Common myeloid progenitor, CD34-positive (primary cell): ENCODE measurements at regions not wholly inside any gene's neighbourhood (a gene's known extent, or its start where the extent isn't known, plus 50 kb on each side); places are given as distances from the start of the nearest gene placed in this dataset.

Experiments
- CTCF ChIA-PET: fragments of 350-600 bp; sonication (Branson Sonifier 250); formaldehyde crosslinking; loops from one replicate; lab custom pipeline; 2021; ENCODE audit warnings: antibody characterized with exemption; lab: Charles Lee
- POLR2A ChIA-PET: fragments of 350-600 bp; sonication (Branson Sonifier 250); formaldehyde crosslinking; loops from one replicate; lab custom pipeline; 2021; ENCODE audit warnings: antibody characterized with exemption; lab: Charles Lee
- DNase-seq, 3 donors: peaks; one replicate each; pipeline versions ENCODE4 v3.0.0 to v3.0.0-alpha.2; 2013
- H3K27ac ChIP-seq, 2 experiments: 1 replicate in 1 of 2; 2 replicates in 1 of 2; pipeline ENCODE4 v1.7.0; 2013; ENCODE audit warnings: inconsistent platforms in 2 of 2, low read length in 2 of 2, mild to moderate bottlenecking in 2 of 2, low read depth in 1 of 2, moderate library complexity in 1 of 2; ENCODE audit not compliant: severe bottlenecking in 2 of 2, insufficient read depth in 1 of 2, poor library complexity in 1 of 2
- H3K27me3 ChIP-seq, 5 experiments: replicated peaks in 2 of 5; 1 replicate in 3 of 5; 2 replicates in 2 of 5; pipeline versions ENCODE4 v1.6.1 to v1.7.0; 2013; ENCODE audit warnings: low read length in 4 of 5, mild to moderate bottlenecking in 2 of 5, moderate library complexity in 2 of 5, inconsistent platforms in 1 of 5; ENCODE audit not compliant: insufficient read depth in 5 of 5, control insufficient read depth in 4 of 5
- H3K36me3 ChIP-seq, 4 experiments: 1 replicate in 2 of 4; 2 replicates in 2 of 4; pipeline versions ENCODE4 v1.6.1 to v1.7.0; 2013; ENCODE audit warnings: low read length in 3 of 4, control low read depth in 1 of 4, mild to moderate bottlenecking in 1 of 4; ENCODE audit not compliant: control insufficient read depth in 4 of 4, insufficient read depth in 4 of 4
- H3K4me1 ChIP-seq, 4 experiments: 1 replicate in 3 of 4; 2 replicates in 1 of 4; pipeline versions ENCODE4 v1.6.1 to v1.7.1; 2013; ENCODE audit warnings: low read length in 3 of 4, mild to moderate bottlenecking in 3 of 4, control low read depth in 1 of 4, inconsistent platforms in 1 of 4, moderate library complexity in 1 of 4; ENCODE audit not compliant: control insufficient read depth in 4 of 4, insufficient read depth in 4 of 4; ENCODE audit errors: control extremely low read depth in 1 of 4
- H3K4me3 ChIP-seq, 7 experiments: 1 replicate in 4 of 7; 2 replicates in 3 of 7; pipeline versions ENCODE4 v1.5.1 to v1.7.0; 2013; ENCODE audit warnings: mild to moderate bottlenecking in 7 of 7, low read length in 6 of 7, moderate library complexity in 6 of 7, inconsistent platforms in 2 of 7, low read depth in 2 of 7, control low read depth in 1 of 7; ENCODE audit not compliant: insufficient read depth in 4 of 7, control insufficient read depth in 1 of 7; ENCODE audit errors: extremely low read depth in 1 of 7
- H3K9me3 ChIP-seq, 5 experiments: 1 replicate in 4 of 5; 2 replicates in 1 of 5; pipeline versions ENCODE4 v1.6.1 to v1.7.1; 2013; ENCODE audit warnings: low read length in 4 of 5, mild to moderate bottlenecking in 2 of 5, inconsistent platforms in 1 of 5, low read depth in 1 of 5, moderate library complexity in 1 of 5; ENCODE audit not compliant: control insufficient read depth in 4 of 5, insufficient read depth in 2 of 5; ENCODE audit errors: control extremely low read depth in 1 of 5
- WGBS: methylation state at CpG from one replicate; pipeline ENCODE4 v1.1.5; 2013; ENCODE audit not compliant: insufficient coverage; 5-methylcytosine and 5-hydroxymethylcytosine counted together

DNA sequence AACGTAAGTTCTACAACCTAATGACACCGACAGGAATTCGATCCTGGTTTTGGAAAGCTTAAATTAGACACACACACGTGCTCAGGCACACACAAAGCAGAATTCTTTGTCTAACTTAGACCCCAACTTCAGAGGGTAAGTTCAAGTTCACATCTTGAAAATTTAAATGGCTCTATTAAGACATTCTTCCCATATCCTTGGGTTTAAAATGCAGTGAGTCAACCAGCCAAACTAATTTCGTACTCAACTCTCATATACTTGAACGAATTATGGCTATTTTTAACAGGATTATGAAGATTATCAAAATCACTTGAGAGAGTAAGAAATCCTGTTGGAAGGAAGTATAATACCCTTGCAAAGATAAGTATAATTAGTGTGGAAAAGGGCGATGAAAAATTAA, 53.2 kb upstream of the ARL4C start:
- 96% methylated on average over 5 of the region's 7 CpGs for WGBS
- Histone ChIP-seq H3K27ac (no peak overlapping the region), H3K4me1 (peaks cover 0 to 3% (median 1%) of the 10 kb centered on the region in 4 experiments), H3K27me3 (peaks cover 0 to 10% (median 3%) of the 10 kb centered on the region in 5 experiments), H3K9me3 (no peaks in the 10 kb centered on the region), H3K4me3 (no peak overlapping the region), H3K36me3 (no peaks in the 10 kb centered on the region)
- ChIA-PET POLR2A (no interaction called here), CTCF (no interaction called here)
- DNase-seq, result no peak

DNA sequence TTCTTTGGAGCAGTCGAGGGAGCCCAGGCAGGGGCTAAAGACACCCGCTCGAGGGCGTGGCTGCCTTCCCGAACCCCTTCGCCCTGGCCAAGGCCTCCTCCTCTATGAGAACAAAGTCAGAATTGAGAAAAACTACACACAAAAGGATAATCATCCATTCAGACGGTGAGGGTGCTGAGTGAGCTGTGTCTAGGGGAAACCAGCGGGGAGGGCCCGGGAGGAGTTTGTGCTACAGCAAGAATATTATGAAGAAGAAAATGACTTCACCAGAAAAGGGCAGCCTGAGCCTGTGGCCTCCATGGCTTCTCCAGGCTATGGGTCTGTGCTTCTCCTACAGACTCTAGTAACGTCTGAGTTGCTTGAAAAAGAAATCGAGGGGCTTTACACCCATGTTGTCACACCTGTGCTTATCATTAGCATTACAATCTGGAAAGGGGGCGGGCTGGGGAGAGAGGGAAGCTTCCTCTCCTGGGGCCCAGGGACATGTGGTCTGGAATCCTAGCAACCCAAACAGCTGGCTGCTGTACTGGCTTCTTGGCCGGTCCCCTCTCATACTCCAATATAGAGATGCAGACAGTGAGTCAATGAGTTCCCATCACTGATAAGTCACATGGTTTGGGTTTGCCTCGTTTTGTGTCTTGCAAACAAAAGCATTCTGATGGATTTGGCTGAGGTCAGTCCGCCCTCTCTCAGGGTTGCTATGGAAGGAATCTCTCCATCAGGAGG, 52.0 kb upstream of the ARL4C start:
- CTCF ChIA-PET, result interaction anchor here (1.5 to 2.3 kb wide), 3 partner anchors 15 to 564 kb away, joined by 8 to 9 read pairs (median 8); no protein-coding TSS in a partner anchor
- 85% methylated on average over 7 of the region's 15 CpGs for WGBS

DNA sequence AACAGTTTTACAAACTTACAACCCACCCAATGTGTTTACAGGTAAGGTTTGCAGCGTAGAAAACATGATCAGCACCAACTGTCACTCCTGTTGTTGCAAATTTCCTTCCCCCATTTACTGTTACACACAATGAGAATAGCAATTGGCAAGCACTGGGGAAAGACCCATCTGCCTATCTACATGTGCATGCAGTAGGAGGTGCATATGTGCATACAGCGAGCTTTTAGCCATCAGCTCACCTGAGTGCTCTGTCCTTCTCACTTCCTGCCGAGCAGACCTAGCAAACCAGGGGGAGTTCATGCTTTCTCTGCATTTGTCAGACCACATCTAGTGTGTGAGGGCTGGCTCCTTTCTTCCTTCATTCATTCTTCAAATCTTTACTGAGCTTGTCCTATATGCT, 49.9 kb upstream of the ARL4C start:
- no peak for DNase-seq
- POLR2A ChIA-PET, result no interaction called here
- Histone ChIP-seq H3K27ac (no peak overlapping the region), H3K4me1 (peaks cover 0 to 3% (median 1%) of the 10 kb centered on the region in 4 experiments), H3K9me3 (no peaks in the 10 kb centered on the region), H3K36me3 (no peaks in the 10 kb centered on the region), H3K4me3 (no peak overlapping the region), H3K27me3 (peaks cover 0 to 15% (median 4%) of the 10 kb centered on the region in 5 experiments)
- CTCF ChIA-PET, result interaction anchor here (0.6 to 2.3 kb wide), 10 partner anchors 8 to 569 kb away, joined by 3 to 9 read pairs (median 4); no protein-coding TSS in a partner anchor
- 89% methylated on average over 3 of the region's 3 CpGs for WGBS

More for the DNA sequence above, 52.0 kb upstream of the ARL4C start:
- peaks cover 0 to 3% (median 1%) of the 10 kb centered on the region in 4 experiments for H3K4me1 ChIP-seq
- no peak overlapping the region for H3K27ac ChIP-seq
- no peak overlapping the region for H3K4me3 ChIP-seq
- H3K27me3 ChIP-seq, result peaks cover 0 to 14% (median 3%) of the 10 kb centered on the region in 5 experiments
- no peaks in the 10 kb centered on the region for H3K36me3 ChIP-seq
- no peak for DNase-seq
- POLR2A ChIA-PET, result interaction anchor here (0.6 to 0.7 kb wide), 3 partner anchors 407 to 580 kb away, joined by 3 to 4 read pairs (median 3); no protein-coding TSS in a partner anchor
- no peaks in the 10 kb centered on the region for H3K9me3 ChIP-seq
